ENCODE measurements at regions not wholly inside any gene's neighbourhood (a gene's known extent, or its start where the extent isn't known, plus 50 kb on each side); places are given as distances from the start of the nearest gene placed in this dataset.

DNA sequence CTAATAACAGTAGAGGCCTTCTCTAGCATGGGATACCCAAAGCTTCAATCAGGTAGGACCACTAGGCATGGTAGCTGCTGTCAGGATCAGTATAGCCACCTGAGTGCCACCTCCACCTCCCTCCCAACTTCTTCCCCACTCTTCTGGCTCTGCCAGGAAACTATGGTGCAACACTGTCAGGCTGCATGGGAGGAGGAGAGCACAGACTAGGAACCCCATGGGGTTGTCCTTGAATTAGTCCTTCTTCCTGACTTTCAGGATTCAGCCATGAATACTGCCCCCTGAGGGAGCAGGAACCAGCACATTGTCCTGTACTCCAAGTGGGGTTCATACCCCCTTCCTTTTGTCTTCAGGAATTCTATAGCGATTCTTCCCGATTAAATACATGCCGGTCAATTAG, 340.8 kb upstream of the ONECUT1 start:
- Histone ChIP-seq H4K20me1 (replicated peaks; ENCODE audit: control insufficient read depth, insufficient read depth, low read length) (no peaks in the 10 kb centered on the region), H3K9me3 (replicated peaks; ENCODE audit: control insufficient read depth, insufficient read depth, low read depth, low read length) (0 out of 2 replicates have a peak, but pooled peaks cover 2% of the 10 kb centered on the region), H3K79me2 (ENCODE audit: control insufficient read depth, insufficient read depth, low read length) (no peaks in the 10 kb centered on the region), H3K27me3 (ENCODE audit: control insufficient read depth in 2 of 2, insufficient read depth in 2 of 2, low read length in 2 of 2) (no peaks in the 10 kb centered on the region), H3K27ac (ENCODE audit: extremely low read depth, low read depth, low read length) (no peak overlapping the region), H3K4me3 (no peak overlapping the region), H3K9me1 (ENCODE audit: control insufficient read depth, insufficient read depth, low read length) (no peaks in the 10 kb centered on the region), H3K36me3 (ENCODE audit: control insufficient read depth, insufficient read depth, low read length) (no peaks in the 10 kb centered on the region), H3K4me1 (replicated peaks in 1 of 2; ENCODE audit: control insufficient read depth in 2 of 2, insufficient read depth in 2 of 2, low read length in 2 of 2) (no peaks in the 10 kb centered on the region), H3K4me2 (ENCODE audit: insufficient read depth, low read length) (no peak overlapping the region), H3K9ac (ENCODE audit: insufficient read depth in 1 of 2, low read depth in 2 of 2, low read length in 2 of 2) (no peak overlapping the region), H2AFZ (ENCODE audit: low read depth, low read length) (no peak overlapping the region)
- no peak for DNase-seq (ENCODE audit: extremely low read depth in 1 of 4, low spot score in 3 of 4)
- in situ Hi-C loops (cut with MboI): no loop called here
- intact Hi-C loops (cut with micrococcal nuclease): no loop called here
- FAIRE-seq: no peak
- CTCF ChIA-PET (ENCODE audit: low intra/inter-chr PET ratio): no interaction called here
- no peak for ATAC-seq
- POLR2A ChIA-PET: no interaction called here
- no TSS peak for BruUV-seq (replicated peaks)
- WGBS (ENCODE audit: insufficient coverage, low coverage, missing lambda C conversion rate): 0% methylated on average over 3 of the region's 3 CpGs
- TF ChIP-seq CEBPG (CRISPR knock-in tag; IDR thresholded peaks at IDR 0.05) (no peak), CEBPG (tag; conservative IDR thresholded peaks at IDR 0.05 in 1 of 2, IDR thresholded peaks at IDR 0.05 in 1 of 2) (no peak), HNRNPK (IDR thresholded peaks at IDR 0.05; ENCODE audit: low read depth, low read length, poor library complexity, severe bottlenecking) (no peak), RFX7 (CRISPR knock-in tag; IDR thresholded peaks at IDR 0.05) (no peak), ASH1L (IDR thresholded peaks at IDR 0.05; ENCODE audit: borderline replicate concordance, low read depth, partially characterized antibody) (no peak), FIP1L1 (IDR thresholded peaks at IDR 0.05; ENCODE audit: low read depth, low read length, poor library complexity, severe bottlenecking) (no peak), ZNF551 (CRISPR knock-in tag; IDR thresholded peaks at IDR 0.05) (no peak), ZNF224 (CRISPR knock-in tag; IDR thresholded peaks at IDR 0.05) (no peak), MEIS2 (IDR thresholded peaks at IDR 0.05; ENCODE audit: partially characterized antibody) (no peak)
- TF ChIP-seq, protein P1, sequence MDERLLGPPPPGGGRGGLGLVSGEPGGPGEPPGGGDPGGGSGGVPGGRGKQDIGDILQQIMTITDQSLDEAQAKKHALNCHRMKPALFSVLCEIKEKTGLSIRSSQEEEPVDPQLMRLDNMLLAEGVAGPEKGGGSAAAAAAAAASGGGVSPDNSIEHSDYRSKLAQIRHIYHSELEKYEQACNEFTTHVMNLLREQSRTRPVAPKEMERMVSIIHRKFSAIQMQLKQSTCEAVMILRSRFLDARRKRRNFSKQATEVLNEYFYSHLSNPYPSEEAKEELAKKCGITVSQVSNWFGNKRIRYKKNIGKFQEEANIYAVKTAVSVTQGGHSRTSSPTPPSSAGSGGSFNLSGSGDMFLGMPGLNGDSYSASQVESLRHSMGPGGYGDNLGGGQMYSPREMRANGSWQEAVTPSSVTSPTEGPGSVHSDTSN (CRISPR knock-in tag; IDR thresholded peaks at IDR 0.05; ENCODE audit: low read depth): no peak
- TF ChIP-seq, protein P1 (tag; conservative IDR thresholded peaks at IDR 0.05; ENCODE audit: low read depth): no peak
- TF ChIP-seq, protein P2, sequence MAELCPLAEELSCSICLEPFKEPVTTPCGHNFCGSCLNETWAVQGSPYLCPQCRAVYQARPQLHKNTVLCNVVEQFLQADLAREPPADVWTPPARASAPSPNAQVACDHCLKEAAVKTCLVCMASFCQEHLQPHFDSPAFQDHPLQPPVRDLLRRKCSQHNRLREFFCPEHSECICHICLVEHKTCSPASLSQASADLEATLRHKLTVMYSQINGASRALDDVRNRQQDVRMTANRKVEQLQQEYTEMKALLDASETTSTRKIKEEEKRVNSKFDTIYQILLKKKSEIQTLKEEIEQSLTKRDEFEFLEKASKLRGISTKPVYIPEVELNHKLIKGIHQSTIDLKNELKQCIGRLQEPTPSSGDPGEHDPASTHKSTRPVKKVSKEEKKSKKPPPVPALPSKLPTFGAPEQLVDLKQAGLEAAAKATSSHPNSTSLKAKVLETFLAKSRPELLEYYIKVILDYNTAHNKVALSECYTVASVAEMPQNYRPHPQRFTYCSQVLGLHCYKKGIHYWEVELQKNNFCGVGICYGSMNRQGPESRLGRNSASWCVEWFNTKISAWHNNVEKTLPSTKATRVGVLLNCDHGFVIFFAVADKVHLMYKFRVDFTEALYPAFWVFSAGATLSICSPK (IDR thresholded peaks at IDR 0.05; ENCODE audit: borderline replicate concordance): no peak
- TF ChIP-seq, protein P3, sequence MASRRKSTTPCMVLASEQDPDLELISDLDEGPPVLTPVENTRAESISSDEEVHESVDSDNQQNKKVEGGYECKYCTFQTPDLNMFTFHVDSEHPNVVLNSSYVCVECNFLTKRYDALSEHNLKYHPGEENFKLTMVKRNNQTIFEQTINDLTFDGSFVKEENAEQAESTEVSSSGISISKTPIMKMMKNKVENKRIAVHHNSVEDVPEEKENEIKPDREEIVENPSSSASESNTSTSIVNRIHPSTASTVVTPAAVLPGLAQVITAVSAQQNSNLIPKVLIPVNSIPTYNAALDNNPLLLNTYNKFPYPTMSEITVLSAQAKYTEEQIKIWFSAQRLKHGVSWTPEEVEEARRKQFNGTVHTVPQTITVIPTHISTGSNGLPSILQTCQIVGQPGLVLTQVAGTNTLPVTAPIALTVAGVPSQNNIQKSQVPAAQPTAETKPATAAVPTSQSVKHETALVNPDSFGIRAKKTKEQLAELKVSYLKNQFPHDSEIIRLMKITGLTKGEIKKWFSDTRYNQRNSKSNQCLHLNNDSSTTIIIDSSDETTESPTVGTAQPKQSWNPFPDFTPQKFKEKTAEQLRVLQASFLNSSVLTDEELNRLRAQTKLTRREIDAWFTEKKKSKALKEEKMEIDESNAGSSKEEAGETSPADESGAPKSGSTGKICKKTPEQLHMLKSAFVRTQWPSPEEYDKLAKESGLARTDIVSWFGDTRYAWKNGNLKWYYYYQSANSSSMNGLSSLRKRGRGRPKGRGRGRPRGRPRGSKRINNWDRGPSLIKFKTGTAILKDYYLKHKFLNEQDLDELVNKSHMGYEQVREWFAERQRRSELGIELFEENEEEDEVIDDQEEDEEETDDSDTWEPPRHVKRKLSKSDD (conservative IDR thresholded peaks at IDR 0.05; ENCODE audit: low read length): no peak
- TF ChIP-seq, protein P4, sequence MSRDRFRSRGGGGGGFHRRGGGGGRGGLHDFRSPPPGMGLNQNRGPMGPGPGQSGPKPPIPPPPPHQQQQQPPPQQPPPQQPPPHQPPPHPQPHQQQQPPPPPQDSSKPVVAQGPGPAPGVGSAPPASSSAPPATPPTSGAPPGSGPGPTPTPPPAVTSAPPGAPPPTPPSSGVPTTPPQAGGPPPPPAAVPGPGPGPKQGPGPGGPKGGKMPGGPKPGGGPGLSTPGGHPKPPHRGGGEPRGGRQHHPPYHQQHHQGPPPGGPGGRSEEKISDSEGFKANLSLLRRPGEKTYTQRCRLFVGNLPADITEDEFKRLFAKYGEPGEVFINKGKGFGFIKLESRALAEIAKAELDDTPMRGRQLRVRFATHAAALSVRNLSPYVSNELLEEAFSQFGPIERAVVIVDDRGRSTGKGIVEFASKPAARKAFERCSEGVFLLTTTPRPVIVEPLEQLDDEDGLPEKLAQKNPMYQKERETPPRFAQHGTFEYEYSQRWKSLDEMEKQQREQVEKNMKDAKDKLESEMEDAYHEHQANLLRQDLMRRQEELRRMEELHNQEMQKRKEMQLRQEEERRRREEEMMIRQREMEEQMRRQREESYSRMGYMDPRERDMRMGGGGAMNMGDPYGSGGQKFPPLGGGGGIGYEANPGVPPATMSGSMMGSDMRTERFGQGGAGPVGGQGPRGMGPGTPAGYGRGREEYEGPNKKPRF (IDR thresholded peaks at IDR 0.05; ENCODE audit: low read depth, low read length): no peak
